HCT116 (cell line): ENCODE measurements at regions not wholly inside any gene's neighbourhood (a gene's known extent, or its start where the extent isn't known, plus 50 kb on each side); places are given as distances from the start of the nearest gene placed in this dataset.

Experiments used
- ATF3 ChIP-seq: IDR thresholded peaks from 2 replicates; pipeline ENCODE4 v1.6.1; 2012
- CBX3 ChIP-seq: IDR thresholded peaks from 2 replicates; pipeline ENCODE4 v1.6.1; 2012; ENCODE audit warnings: low read depth
- CEBPB ChIP-seq: IDR thresholded peaks from 2 replicates; pipeline ENCODE4 v1.6.1; 2012; ENCODE audit warnings: low read depth
- CTCF ChIP-seq, 3 experiments: fragments of 200-600 bp in 1 of 3; sonication (generic) in 1 of 3; IDR thresholded peaks in 2 of 3; conservative IDR thresholded peaks in 1 of 3; 2 replicates each; pipeline ENCODE4 v1.5.1; 2012 to 2017; ENCODE audit warnings: low read depth in 2 of 3, low read length in 2 of 3, antibody characterized with exemption in 1 of 3, borderline replicate concordance in 1 of 3, control low read depth in 1 of 3, mild to moderate bottlenecking in 1 of 3, mixed read lengths in 1 of 3, mixed run types in 1 of 3, moderate library complexity in 1 of 3; ENCODE audit not compliant: insufficient read depth in 1 of 3
- EGR1 ChIP-seq: IDR thresholded peaks from 2 replicates; pipeline ENCODE4 v1.6.1; 2012; ENCODE audit warnings: low read depth
- EZH2 ChIP-seq: fragments of 200-600 bp; sonication (generic); IDR thresholded peaks from 2 replicates; pipeline ENCODE4 v1.6.1; 2017; ENCODE audit warnings: antibody characterized with exemption, mixed run types
- EZH2phosphoT487 ChIP-seq: fragments of 200-600 bp; IDR thresholded peaks from 2 replicates; pipeline ENCODE4 v1.6.1; 2018; ENCODE audit warnings: antibody characterized with exemption, borderline replicate concordance
- POLR2A ChIP-seq: IDR thresholded peaks from 2 replicates; pipeline ENCODE4 v1.7.0; 2011; ENCODE audit warnings: borderline replicate concordance; ENCODE audit not compliant: insufficient read depth, insufficient read length; ENCODE audit errors: extremely low read depth
- POLR2AphosphoS5 ChIP-seq: IDR thresholded peaks from 2 replicates; pipeline ENCODE4 v1.6.1; 2011; ENCODE audit warnings: mild to moderate bottlenecking, low read depth, low read length, moderate library complexity
- SIN3A ChIP-seq: IDR thresholded peaks from 2 replicates; pipeline ENCODE4 v1.6.1; 2012; ENCODE audit warnings: low read depth
- SRF ChIP-seq: IDR thresholded peaks from 2 replicates; pipeline ENCODE4 v1.6.1; 2012; ENCODE audit warnings: low read depth
- YY1 ChIP-seq: IDR thresholded peaks from 2 replicates; pipeline ENCODE4 v1.6.1; 2011; ENCODE audit warnings: low read length, low read depth, moderate library complexity, mild to moderate bottlenecking; ENCODE audit not compliant: insufficient replicate concordance; ENCODE audit errors: extremely low read depth
- ZBTB33 ChIP-seq: IDR thresholded peaks from 2 replicates; pipeline ENCODE4 v1.6.1; 2011; ENCODE audit warnings: mild to moderate bottlenecking, low read length, moderate library complexity; ENCODE audit not compliant: insufficient replicate concordance; ENCODE audit errors: extremely low read depth

GRCh38 chr12:19055589-19055988 is 73.9 kb upstream of the PLEKHA5 start:
- no peak for TF ChIP-seq CTCF (IDR thresholded peaks at IDR 0.05 in 2 of 3, conservative IDR thresholded peaks at IDR 0.05 in 1 of 3; ENCODE audit: borderline replicate concordance in 1 of 3, insufficient read depth in 1 of 3, low read depth in 2 of 3, low read length in 2 of 3)
- TF ChIP-seq POLR2AphosphoS5 = no peak
- TF ChIP-seq EZH2 = no peak
- no peak for TF ChIP-seq YY1
- no peak for TF ChIP-seq CBX3
- no peak for TF ChIP-seq ATF3
- no peak for TF ChIP-seq SIN3A
- TF ChIP-seq EGR1 = no peak
- no peak for TF ChIP-seq ZBTB33
- TF ChIP-seq EZH2phosphoT487 = no peak
- TF ChIP-seq POLR2A = no peak
- no peak for TF ChIP-seq CEBPB
- no peak for TF ChIP-seq SRF
